Lower lobe of right lung (tissue), 2 donors: ENCODE measurements at regions not wholly inside any gene's neighbourhood (a gene's known extent, or its start where the extent isn't known, plus 50 kb on each side); places are given as distances from the start of the nearest gene placed in this dataset.

Source experiments
- ATAC-seq, 2 donors: fragments of 200-7000 bp; cut with Tn5 transposase; one replicate each; pipeline ENCODE4 v1.9.1; 2020 to 2022; ENCODE audit warnings: mild to moderate bottlenecking in 2 of 2, moderate library complexity in 2 of 2
- DNase-seq: peaks from one replicate; pipeline ENCODE4 v3.0.0-alpha.2; 2020
- H3K27ac ChIP-seq: fragments of 200-600 bp; one replicate; pipeline ENCODE4 v1.8.0; 2022
- H3K27me3 ChIP-seq: fragments of 200-600 bp; one replicate; pipeline ENCODE4 v1.8.0; 2022; ENCODE audit warnings: low read depth
- H3K36me3 ChIP-seq: fragments of 200-600 bp; one replicate; pipeline ENCODE4 v1.8.0; 2022; ENCODE audit warnings: mild to moderate bottlenecking
- H3K4me1 ChIP-seq: fragments of 200-600 bp; one replicate; pipeline ENCODE4 v1.8.0; 2022
- H3K4me3 ChIP-seq: fragments of 200-600 bp; one replicate; pipeline ENCODE4 v1.8.0; 2022; ENCODE audit warnings: mild to moderate bottlenecking
- H3K9me3 ChIP-seq: fragments of 200-600 bp; one replicate; pipeline ENCODE4 v1.8.0; 2022
- intact Hi-C: fragments of 100-400 bp; cut with DNase I; formaldehyde crosslinking; loops from one replicate; pipeline ENCODE4 v1.11.0; 2022
- TF ChIP-seq, protein P1 (sequence below): fragments of 200-600 bp; IDR thresholded peaks from one replicate; pipeline ENCODE4 v1.8.0; 2022; ENCODE audit warnings: antibody characterized with exemption, mild to moderate bottlenecking
- donor health status: DM: no; HTN: yes; CAD: no; lungs with severe emphysema.

DNA sequence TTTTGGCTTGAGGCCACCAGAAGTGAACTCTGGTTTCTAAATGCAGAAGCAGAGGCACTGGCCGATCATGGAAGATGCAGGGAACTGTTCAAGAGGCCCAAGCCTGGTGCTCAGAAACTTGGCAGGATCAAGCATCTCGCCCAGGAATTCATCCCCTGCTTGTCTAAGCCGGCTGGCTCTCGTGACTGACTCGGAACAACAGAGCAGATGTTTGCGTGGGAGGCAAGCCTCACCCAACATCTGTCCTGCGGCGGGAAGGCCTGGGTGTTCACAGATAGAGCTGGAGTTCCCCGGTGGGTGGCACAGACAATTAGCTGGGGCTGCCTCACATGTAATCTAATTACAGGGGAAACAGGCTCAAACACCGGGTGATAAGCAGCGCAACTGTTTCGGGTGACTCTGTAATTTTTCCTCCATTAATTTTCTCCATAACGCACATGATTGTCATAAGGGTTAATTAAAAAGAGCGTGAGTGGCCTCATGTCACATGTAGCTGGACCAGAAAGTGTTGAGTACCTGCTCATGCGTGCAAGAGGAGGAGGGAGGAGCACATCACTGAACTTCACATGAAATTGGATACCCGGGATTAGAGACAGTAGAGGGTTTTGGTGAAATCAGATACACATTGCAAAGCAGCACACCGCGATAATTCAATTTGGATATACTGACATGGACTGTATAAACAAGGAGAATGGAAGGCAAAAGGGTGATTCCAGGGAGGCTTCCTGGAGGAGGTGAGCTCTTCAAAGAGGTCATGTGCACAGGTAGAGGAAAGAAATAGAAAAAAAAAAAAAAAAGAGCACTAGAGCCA, 180.0 kb downstream of the ETS2 start:
- Histone ChIP-seq H3K4me3 (no peak overlapping the region), H3K27me3 (no peaks in the 10 kb centered on the region), H3K4me1 (peaks cover 67% of the 10 kb centered on the region), H3K9me3 (no peaks in the 10 kb centered on the region), H3K36me3 (no peaks in the 10 kb centered on the region), H3K27ac (peak overlapping the region; percentile 31)
- ATAC-seq (peak; percentile 59 to 63), DNase-seq (peak; percentile 67)
- intact Hi-C loops: no loop called here
- TF ChIP-seq, protein P1, sequence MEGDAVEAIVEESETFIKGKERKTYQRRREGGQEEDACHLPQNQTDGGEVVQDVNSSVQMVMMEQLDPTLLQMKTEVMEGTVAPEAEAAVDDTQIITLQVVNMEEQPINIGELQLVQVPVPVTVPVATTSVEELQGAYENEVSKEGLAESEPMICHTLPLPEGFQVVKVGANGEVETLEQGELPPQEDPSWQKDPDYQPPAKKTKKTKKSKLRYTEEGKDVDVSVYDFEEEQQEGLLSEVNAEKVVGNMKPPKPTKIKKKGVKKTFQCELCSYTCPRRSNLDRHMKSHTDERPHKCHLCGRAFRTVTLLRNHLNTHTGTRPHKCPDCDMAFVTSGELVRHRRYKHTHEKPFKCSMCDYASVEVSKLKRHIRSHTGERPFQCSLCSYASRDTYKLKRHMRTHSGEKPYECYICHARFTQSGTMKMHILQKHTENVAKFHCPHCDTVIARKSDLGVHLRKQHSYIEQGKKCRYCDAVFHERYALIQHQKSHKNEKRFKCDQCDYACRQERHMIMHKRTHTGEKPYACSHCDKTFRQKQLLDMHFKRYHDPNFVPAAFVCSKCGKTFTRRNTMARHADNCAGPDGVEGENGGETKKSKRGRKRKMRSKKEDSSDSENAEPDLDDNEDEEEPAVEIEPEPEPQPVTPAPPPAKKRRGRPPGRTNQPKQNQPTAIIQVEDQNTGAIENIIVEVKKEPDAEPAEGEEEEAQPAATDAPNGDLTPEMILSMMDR: no peak

- H3K9me3 ChIP-seq: no peaks in the 10 kb centered on the region
- no peaks in the 10 kb centered on the region for H3K27me3 ChIP-seq
- H3K4me1 ChIP-seq: peaks cover 60% of the 10 kb centered on the region
- intact Hi-C loops: no loop called here
- peak overlapping the region; percentile 54 for H3K27ac ChIP-seq
- no peaks in the 10 kb centered on the region for H3K36me3 ChIP-seq
- peak; percentile 37 to 40 for ATAC-seq
- TF ChIP-seq, protein P1: no peak
- no peak for DNase-seq
- no peak overlapping the region for H3K4me3 ChIP-seq
Measured at GRCh38 chr21:38984982-38985567, 179.3 kb downstream of the ETS2 start.

DNA sequence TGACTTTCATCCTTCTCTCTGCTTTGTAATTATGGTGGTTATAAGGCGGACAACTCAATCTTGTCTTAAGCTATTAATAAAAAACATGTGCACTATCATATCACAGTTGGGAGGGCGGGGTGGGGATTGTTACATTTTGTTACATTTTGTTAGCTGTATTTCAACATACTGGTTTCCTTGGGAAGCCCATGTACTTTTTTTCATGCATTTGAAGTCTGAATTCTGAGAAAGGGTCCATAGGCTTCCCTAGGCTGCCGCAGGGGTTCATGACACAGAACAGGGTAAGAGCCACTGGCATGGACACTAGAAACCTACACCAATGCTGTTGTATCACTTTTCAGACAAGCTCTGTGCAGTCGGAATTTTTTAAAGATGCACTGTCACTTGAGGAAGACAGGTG, 178.8 kb downstream of the ETS2 start:
- no peak for DNase-seq
- no peak for ATAC-seq
- intact Hi-C loops: no loop called here
- Histone ChIP-seq H3K9me3 (no peaks in the 10 kb centered on the region), H3K4me3 (no peak overlapping the region), H3K27me3 (no peaks in the 10 kb centered on the region), H3K36me3 (no peaks in the 10 kb centered on the region), H3K27ac (peak overlapping the region; percentile 54), H3K4me1 (peaks cover 55% of the 10 kb centered on the region)
- TF ChIP-seq, protein P1: no peak

- intact Hi-C loops: no loop called here
- no peaks in the 10 kb centered on the region for H3K9me3 ChIP-seq
- DNase-seq (no peak), ATAC-seq (no peak)
- no peak overlapping the region for H3K27ac ChIP-seq
- no peaks in the 10 kb centered on the region for H3K27me3 ChIP-seq
- H3K36me3 ChIP-seq: no peaks in the 10 kb centered on the region
- H3K4me1 ChIP-seq: peaks cover 46% of the 10 kb centered on the region
- TF ChIP-seq, protein P1: no peak
- H3K4me3 ChIP-seq: no peak overlapping the region
Measured at GRCh38 chr21:38983560-38983959, 177.8 kb downstream of the ETS2 start.

DNA sequence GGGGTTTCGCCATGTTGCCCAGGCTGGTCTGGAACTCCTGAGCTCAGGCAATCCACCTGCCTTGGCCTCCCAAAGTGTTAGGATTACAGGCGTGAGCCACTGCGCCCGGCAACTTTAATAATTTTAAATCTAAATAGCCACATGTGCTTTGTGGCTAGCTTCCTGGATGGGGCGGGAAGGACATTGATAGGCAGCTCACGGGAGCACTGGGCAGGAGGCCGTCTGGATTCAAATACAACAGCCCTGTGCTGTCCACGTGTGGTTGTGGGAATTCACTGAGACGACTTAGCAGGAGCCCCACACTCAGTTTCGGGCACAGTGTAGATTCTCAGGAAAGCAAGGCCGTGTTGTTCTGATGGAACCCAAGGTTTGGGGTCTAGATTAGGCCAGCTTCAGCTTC, 177.1 kb downstream of the ETS2 start:
- ATAC-seq: no peak
- TF ChIP-seq, protein P1: no peak
- intact Hi-C loops: no loop called here
- no peaks in the 10 kb centered on the region for H3K27me3 ChIP-seq
- no peaks in the 10 kb centered on the region for H3K36me3 ChIP-seq
- no peaks in the 10 kb centered on the region for H3K9me3 ChIP-seq
- H3K4me1 ChIP-seq: peaks cover 39% of the 10 kb centered on the region
- H3K27ac ChIP-seq: no peak overlapping the region
- DNase-seq: no peak
- H3K4me3 ChIP-seq: no peak overlapping the region
